A549 (cell line): ENCODE measurements at regions not wholly inside any gene's neighbourhood (a gene's known extent, or its start where the extent isn't known, plus 50 kb on each side); places are given as distances from the start of the nearest gene placed in this dataset.

Experiments
- ELK1 ChIP-seq: fragments of 150-350 bp; IDR thresholded peaks from 2 replicates; pipeline ENCODE4 v1.6.1; 2014; ENCODE audit warnings: low read depth, mild to moderate bottlenecking, low read length
- FOXS1 ChIP-seq: fragments of 250-450 bp; sonication (Bioruptor Pico); IDR thresholded peaks from 2 replicates; pipeline ENCODE4 v1.5.0; 2020; ENCODE audit warnings: mild to moderate bottlenecking, moderate library complexity
- TF ChIP-seq, protein P1 (sequence below): fragments of >200 bp; sonication (Bioruptor Twin); formaldehyde crosslinking; IDR thresholded peaks from 3 replicates; pipeline ENCODE4 v1.5.1; 2016

DNA sequence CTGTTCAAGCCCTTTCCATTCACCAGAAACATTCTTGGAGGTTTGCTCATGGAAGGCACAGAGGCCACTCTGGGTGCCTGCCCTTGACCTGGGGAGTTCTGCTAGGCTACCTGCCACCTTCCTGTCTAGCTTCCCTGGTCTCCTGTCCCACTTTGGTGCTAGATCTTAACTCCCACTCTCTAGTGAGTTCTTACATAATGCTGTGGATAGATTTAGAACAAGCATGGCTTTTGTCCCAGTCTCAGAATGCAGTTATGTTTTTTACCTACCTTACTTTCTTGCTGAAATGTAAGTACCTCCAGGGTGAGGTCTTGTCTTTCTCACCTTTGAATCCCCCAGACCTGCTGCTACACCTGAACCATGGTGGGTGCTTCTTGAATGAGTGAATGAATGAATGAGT lies 1252.3 kb downstream of the TYW1 start:
- TF ChIP-seq, protein P1, sequence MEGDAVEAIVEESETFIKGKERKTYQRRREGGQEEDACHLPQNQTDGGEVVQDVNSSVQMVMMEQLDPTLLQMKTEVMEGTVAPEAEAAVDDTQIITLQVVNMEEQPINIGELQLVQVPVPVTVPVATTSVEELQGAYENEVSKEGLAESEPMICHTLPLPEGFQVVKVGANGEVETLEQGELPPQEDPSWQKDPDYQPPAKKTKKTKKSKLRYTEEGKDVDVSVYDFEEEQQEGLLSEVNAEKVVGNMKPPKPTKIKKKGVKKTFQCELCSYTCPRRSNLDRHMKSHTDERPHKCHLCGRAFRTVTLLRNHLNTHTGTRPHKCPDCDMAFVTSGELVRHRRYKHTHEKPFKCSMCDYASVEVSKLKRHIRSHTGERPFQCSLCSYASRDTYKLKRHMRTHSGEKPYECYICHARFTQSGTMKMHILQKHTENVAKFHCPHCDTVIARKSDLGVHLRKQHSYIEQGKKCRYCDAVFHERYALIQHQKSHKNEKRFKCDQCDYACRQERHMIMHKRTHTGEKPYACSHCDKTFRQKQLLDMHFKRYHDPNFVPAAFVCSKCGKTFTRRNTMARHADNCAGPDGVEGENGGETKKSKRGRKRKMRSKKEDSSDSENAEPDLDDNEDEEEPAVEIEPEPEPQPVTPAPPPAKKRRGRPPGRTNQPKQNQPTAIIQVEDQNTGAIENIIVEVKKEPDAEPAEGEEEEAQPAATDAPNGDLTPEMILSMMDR = no peak
- TF ChIP-seq FOXS1 (no peak), ELK1 (no peak)
